Endothelial cell (in vitro differentiated cells): ENCODE measurements at regions not wholly inside any gene's neighbourhood (a gene's known extent, or its start where the extent isn't known, plus 50 kb on each side); places are given as distances from the start of the nearest gene placed in this dataset.
A peak's percentile ranks its signal among the peaks of the same experiment; 100 is the strongest.

Experiments
- DNase-seq: peaks from one replicate; pipeline ENCODE4 v3.0.0; 2021; ENCODE audit warnings: low spot score
- H3K27ac Mint-ChIP-seq: one replicate; pipeline ENCODE4 v1.8.0; 2021; ENCODE audit warnings: mixed read lengths, inconsistent platforms; ENCODE audit not compliant: unreplicated experiment
- H3K27me3 Mint-ChIP-seq: one replicate; pipeline ENCODE4 v1.8.0; 2021; ENCODE audit warnings: mild to moderate bottlenecking, moderate library complexity, mixed read lengths, inconsistent platforms; ENCODE audit not compliant: unreplicated experiment
- H3K36me3 Mint-ChIP-seq: one replicate; pipeline ENCODE4 v1.8.0; 2021; ENCODE audit warnings: mild to moderate bottlenecking, low read depth, mixed read lengths, inconsistent platforms; ENCODE audit not compliant: unreplicated experiment
- H3K4me1 Mint-ChIP-seq: one replicate; pipeline ENCODE4 v1.8.0; 2021; ENCODE audit warnings: mild to moderate bottlenecking, mixed read lengths, inconsistent platforms; ENCODE audit not compliant: unreplicated experiment
- H3K4me3 Mint-ChIP-seq: one replicate; pipeline ENCODE4 v1.8.0; 2021; ENCODE audit warnings: mild to moderate bottlenecking, mixed read lengths, inconsistent platforms; ENCODE audit not compliant: unreplicated experiment
- H3K9me3 Mint-ChIP-seq: one replicate; pipeline ENCODE4 v1.8.0; 2021; ENCODE audit warnings: mixed read lengths, inconsistent platforms; ENCODE audit not compliant: unreplicated experiment
- TF ChIP-seq, protein P1 (sequence below): fragments of 200-600 bp; sonication (generic); IDR thresholded peaks from one replicate; pipeline ENCODE4 v1.5.0; 2021; ENCODE audit warnings: antibody characterized with exemption; ENCODE audit not compliant: unreplicated experiment

DNA sequence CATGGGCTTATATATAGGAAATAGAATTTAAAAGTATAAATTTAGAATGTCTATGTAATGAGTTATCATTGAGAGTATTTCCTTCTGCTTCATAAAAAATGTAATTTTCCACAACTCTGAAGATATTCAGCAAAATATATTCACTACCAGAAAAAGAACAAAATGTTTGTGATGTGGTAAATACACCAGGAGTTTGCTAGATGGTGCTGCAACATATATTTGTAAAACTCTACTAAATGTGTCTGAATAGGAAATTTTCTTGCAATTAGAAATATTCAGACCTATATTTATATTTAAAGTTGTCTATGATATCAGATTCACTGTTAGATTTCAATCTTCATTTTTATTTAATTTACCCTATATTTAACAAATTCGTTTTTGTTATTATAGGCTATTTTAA is 201.1 kb downstream of the PPP1R3A start:
- no peaks in the 10 kb centered on the region for H3K36me3 Mint-ChIP-seq
- H3K9me3 Mint-ChIP-seq, result no peaks in the 10 kb centered on the region
- TF ChIP-seq, protein P1, sequence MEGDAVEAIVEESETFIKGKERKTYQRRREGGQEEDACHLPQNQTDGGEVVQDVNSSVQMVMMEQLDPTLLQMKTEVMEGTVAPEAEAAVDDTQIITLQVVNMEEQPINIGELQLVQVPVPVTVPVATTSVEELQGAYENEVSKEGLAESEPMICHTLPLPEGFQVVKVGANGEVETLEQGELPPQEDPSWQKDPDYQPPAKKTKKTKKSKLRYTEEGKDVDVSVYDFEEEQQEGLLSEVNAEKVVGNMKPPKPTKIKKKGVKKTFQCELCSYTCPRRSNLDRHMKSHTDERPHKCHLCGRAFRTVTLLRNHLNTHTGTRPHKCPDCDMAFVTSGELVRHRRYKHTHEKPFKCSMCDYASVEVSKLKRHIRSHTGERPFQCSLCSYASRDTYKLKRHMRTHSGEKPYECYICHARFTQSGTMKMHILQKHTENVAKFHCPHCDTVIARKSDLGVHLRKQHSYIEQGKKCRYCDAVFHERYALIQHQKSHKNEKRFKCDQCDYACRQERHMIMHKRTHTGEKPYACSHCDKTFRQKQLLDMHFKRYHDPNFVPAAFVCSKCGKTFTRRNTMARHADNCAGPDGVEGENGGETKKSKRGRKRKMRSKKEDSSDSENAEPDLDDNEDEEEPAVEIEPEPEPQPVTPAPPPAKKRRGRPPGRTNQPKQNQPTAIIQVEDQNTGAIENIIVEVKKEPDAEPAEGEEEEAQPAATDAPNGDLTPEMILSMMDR, result no peak
- no peak for DNase-seq
- H3K27ac Mint-ChIP-seq, result no peak overlapping the region
- peaks cover 2% of the 10 kb centered on the region for H3K27me3 Mint-ChIP-seq
- no peaks in the 10 kb centered on the region for H3K4me1 Mint-ChIP-seq
- no peak overlapping the region for H3K4me3 Mint-ChIP-seq

DNA sequence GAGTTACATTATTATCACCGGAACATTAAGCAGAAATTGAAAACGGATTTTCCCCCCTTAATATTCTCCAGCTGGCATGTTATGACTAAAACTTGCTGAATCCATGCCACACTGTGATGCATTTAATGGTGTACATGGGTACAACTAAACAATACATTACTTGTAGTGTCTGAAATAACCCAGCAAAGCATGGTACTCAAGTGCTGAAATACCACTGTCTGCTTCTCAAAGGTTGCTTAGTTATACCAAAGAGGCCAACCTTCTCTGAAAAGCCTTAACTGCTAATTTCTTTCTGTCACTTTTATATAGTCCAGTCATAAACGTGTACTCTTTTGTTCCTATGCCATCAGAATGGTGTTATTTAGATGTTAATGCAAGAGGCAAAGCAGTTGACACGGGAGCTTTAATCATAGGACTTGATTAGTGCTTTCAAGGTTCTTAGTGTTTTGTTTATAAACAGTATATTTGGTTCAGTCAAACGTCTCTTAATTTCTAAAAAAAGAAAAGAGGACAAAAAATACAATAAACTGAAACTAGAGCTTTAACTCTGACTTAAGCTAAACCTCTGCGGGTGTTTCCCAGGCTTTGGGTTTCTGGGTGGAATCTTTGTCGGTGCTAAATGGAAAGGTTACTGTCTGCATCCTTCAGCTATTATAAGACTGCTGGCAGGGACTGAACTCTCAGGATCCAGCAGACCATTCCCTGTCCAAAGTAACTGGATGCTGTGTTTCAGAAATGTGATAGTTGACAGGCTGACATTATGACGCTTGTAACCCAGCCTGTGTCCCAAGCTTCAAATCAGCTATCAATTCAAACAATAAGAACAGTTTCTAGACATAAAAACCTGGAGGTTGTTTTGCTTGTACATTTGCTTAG is 202.6 kb downstream of the PPP1R3A start:
- TF ChIP-seq, protein P1, result no peak
- Mint-ChIP-seq H3K27ac (no peak overlapping the region), H3K9me3 (no peaks in the 10 kb centered on the region), H3K4me3 (no peak overlapping the region), H3K27me3 (peaks cover 2% of the 10 kb centered on the region), H3K4me1 (no peaks in the 10 kb centered on the region), H3K36me3 (no peaks in the 10 kb centered on the region)
- no peak for DNase-seq

DNA sequence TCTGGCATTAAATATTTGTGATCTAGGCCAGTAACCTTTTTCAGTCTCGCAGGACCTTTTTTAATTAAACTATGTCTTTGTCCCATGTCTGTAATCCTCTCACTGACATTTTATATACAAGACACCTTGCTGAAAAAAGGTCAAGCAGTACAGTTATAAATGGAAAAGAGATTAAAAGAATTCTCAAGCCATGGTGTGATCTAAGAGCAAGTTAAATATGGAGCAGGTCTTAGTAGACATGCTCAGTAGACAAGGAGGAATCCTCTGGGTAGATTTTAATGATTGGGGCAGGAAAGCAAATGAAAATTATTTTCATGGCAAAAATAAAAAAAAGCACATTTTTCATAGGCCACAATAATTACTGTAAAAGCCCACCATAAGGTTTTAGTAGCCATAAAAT is 203.5 kb downstream of the PPP1R3A start:
- Mint-ChIP-seq H3K36me3 (no peaks in the 10 kb centered on the region), H3K27me3 (no peaks in the 10 kb centered on the region), H3K4me3 (no peak overlapping the region), H3K4me1 (no peaks in the 10 kb centered on the region), H3K27ac (no peak overlapping the region), H3K9me3 (no peaks in the 10 kb centered on the region)
- TF ChIP-seq, protein P1, result no peak
- no peak for DNase-seq

DNA sequence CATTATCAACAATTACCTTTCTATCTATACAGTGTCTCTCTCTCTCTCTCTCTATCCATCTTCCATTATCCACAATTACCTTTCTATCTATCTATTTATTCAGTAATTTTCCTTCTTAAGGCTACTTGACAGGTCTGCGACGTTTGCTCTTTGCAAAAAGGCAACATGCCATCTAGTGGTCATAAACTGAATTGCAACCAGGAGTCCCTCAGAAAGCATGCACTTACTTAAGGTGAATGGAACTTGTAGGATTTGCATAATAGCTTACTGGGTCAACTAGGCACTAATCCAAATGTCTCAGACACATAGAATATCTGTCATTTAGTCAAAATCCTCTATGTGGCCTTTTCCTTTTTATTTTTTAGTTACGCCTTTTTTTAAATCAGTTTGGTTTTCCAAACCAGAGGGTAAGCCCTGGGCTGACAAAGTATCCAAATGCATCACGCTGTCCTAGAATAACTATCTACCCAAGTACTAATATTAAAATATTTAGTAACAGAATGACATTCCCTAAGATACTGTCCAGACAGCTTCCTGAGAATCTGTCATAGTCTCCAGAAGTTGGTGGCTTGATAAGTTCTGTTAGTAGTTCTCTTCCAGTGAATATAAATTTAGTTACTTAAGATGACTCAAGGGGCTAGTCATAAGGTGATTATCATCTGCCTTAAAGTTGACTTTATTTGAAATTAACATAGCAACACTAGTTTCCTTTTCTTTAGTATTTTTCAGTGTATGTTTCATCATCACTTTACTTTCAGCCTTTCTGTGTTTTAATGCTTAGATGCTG is 208.3 kb downstream of the PPP1R3A start:
- Mint-ChIP-seq H3K27ac (no peak overlapping the region), H3K4me1 (no peaks in the 10 kb centered on the region), H3K36me3 (no peaks in the 10 kb centered on the region), H3K4me3 (no peak overlapping the region), H3K27me3 (no peaks in the 10 kb centered on the region), H3K9me3 (no peaks in the 10 kb centered on the region)
- TF ChIP-seq, protein P1, result peak; percentile 98
- DNase-seq, result peak; percentile 75

DNA sequence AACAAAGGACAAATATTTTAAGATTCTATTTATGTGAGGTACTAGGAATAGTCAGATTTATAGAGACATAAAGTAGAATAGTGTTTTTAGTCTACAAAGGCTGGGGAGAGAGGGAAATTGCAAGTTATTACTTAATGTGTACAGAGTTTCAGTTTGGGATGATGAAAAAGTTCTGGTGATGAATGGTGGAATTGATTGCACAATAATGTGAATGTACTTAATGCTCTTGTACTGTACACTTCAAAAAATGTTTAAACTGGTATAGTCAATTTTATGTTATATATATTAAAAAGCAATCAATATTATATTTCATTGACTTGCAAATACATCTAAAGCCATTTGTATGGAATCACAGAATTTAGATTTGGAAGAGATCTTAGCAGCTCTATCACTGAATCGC is 213.4 kb downstream of the PPP1R3A start:
- H3K27ac Mint-ChIP-seq, result no peak overlapping the region
- no peak overlapping the region for H3K4me3 Mint-ChIP-seq
- H3K9me3 Mint-ChIP-seq, result no peaks in the 10 kb centered on the region
- no peaks in the 10 kb centered on the region for H3K4me1 Mint-ChIP-seq
- H3K36me3 Mint-ChIP-seq, result no peaks in the 10 kb centered on the region
- no peak for DNase-seq
- no peaks in the 10 kb centered on the region for H3K27me3 Mint-ChIP-seq
- TF ChIP-seq, protein P1, result no peak
